GM19025 (cell line): ENCODE measurements at regions not wholly inside any gene's neighbourhood (a gene's known extent, or its start where the extent isn't known, plus 50 kb on each side); places are given as distances from the start of the nearest gene placed in this dataset.

Experiments
- ATAC-seq: cut with Tn5 transposase; IDR thresholded peaks from one replicate; pipeline ENCODE4 v1.9.1; 2021; ENCODE audit warnings: mild to moderate bottlenecking, low read depth, moderate library complexity; ENCODE audit not compliant: unreplicated experiment

DNA sequence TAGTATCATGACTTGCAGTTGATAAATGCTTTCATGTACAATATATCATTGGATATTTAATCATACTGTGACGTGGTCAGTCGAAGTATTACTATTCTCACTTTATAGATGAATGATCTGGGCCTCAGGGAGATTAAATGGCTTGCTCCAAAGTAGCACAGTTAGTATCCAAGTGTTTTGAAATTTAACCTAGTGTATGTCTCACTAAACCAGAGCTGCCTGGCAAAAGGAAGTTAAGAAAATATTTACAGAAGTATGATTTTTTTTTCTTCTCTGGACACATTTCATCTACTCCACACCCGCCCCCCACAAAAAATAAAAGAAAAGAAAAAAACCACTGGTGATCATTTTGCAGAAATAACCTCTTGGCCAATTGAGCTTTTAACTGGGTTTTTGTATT lies 71.9 kb upstream of the CXADR start:
- ATAC-seq = no peak

DNA sequence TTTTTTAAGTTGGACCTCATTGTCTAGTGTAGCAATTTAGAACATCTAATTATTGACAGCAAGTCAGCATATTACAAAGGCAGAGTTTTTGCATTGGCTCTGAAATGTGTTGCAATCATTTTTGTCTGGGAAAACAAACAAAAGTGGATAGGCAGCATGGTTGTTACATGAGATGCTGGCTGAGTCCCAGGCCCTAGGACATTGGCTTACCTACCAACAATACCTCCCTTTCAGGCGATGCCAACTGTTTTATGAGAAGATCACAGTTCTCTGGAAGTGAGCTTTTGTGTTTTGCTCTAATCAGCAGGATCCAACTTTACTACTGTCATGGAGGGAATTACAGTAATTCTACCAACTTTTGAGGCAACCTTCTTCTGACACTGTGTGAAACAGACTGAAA lies 71.5 kb upstream of the CXADR start:
- ATAC-seq = no peak

DNA sequence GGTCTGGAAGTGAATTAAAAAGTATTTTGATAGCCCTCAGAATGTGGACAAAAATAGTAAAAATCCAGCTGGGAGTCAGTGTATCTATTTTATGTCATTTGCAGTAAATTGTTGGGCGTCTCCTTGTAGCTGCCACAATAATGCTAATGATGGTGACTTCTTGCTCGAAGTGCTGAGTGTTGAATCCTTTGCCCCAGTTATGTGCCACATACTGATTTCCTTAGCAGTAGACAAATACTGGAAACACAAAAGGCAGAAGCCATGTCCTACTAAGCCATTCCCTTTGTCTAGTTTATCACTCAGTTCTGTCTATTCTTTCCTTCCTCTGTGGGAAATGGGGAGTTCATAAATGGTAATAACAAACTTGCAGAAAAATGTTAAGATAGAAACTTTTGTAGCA lies 70.7 kb upstream of the CXADR start:
- no peak for ATAC-seq

- no peak for ATAC-seq
Measured at GRCh38 chr21:17444828-17445227, 68.0 kb upstream of the CXADR start.

DNA sequence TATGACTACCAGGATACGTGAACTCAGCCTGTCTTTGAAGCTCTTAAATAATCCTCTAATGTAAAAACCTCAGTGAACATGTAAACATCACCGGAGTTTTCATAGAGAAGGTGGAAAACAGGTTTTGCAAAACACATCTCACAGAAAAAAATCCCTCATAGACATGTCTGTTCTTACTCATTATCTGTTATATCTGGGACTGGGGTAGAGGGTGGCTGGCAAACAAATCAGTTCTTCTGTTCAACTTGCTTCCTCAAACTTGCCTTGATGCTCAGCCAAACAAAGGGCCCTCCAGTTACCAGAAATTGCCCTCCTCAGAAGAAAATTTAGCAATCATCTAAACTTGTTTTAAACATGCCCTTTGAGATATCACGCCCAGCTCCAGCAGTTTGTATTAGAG lies 66.1 kb upstream of the CXADR start:
- ATAC-seq = no peak

DNA sequence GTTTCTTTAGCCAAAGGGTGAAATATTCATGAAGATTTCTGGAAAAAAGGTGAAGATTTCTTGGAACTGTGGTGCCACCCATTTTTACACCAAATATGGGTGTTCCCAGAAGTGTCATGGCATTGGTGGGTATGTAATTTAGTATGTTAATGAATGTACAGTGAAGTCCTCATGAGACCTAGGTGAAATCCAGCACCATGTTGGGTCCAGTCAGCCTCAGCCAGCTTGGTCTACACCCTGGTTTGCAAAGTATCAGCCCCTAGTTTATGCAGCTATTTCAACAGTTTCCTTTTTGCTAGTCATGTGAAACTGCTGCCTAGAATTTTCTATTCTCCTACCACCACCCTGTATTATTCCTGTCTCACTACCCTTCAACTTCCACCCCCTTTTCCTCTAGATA lies 63.1 kb upstream of the CXADR start:
- ATAC-seq = no peak

GRCh38 chr21:17451364-17451891 lies 61.4 kb upstream of the CXADR start:
- no peak for ATAC-seq

DNA sequence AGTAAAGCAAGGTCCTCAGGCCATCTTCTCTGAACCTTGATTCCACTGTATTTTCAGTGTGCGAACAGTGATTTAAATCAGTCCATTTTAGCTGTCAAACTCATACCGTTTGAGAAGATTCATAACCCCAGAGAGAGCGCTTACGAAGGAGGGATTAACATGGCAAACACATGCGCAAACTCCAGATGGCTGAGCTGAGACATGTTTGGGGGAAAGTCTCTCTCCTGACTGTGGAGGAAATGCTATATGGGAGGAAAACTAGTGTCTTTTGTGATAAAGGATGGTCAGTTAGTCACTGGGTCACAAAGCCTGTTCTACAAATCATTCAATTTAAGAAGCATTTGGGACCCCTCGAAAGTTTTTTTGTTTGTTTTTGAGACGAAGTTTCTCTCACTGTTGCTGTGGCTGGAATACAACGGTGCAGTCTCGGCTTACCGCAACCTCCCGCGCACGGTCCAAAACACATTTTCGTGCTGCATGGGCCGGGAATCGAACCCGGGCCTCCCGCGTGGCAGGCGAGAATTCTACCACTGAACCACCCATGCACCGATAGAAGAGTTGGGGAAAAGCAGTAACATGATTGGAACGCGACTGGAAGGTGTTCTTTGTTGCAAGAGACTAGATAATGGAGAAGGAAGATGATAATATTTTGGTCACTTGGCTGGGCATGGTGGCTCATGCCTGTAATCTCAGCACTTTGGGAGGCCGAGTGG lies 58.4 kb upstream of the CXADR start:
- no peak for ATAC-seq

- ATAC-seq = no peak
Measured at GRCh38 chr21:17455028-17455353, 57.9 kb upstream of the CXADR start.

DNA sequence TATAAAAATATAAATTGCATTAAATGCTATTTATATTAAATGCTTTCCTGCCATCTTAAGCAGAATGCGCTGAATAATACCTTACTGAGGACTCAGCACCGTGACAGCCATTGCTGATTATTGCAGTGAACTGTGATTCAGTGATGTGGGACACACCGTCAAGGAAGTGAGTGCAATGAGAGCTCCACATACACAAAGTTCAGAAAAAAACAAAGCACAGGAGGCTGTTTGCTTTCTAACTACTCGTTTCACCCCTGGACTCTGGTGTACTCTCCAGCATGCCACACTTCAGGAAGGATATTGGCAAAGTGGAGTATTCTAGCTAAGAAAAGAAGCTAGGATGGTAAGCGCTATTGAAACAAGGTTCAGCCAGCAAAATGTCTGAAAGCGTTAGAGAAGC lies 57.4 kb upstream of the CXADR start:
- ATAC-seq = no peak

DNA sequence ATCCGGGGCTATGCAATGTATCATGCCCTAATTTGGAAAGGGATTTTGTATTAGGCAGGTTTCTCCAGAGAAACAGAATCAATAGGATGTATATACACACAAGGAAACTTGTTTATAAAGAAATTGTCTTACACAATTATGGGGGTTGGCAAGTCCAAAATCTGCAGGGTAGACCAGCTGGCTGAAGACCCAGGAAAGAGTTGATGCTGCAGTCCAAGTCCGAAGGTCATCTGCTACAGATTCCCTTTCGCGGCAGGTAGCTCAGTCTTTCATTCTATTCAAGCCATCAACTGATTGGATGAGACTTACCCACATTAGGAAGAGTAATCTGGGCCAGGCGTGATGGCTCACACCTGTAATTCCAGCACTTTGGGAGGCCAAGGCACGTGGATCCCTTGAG lies 54.6 kb upstream of the CXADR start:
- no peak for ATAC-seq

- ATAC-seq = no peak
Measured at GRCh38 chr21:17460094-17460493, 52.7 kb upstream of the CXADR start.

DNA sequence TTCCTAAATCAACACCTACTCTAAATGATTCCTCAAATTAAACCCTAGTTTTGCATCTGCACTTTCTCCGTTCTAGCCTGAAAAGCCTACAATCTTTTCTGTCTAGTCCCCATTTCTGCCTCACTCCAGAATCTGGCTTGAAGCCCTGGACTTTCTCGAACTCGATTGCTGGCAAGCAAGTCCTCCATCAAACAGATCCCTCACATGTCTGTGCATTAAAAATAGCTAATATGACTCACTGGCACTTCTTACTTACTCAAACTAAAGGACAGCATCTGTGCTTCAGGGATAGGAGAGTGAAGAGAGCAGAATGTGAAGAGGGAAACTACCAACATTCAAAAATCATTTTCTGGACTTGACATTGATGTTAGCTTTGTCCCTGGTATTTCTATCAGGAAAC lies 51.8 kb upstream of the CXADR start:
- no peak for ATAC-seq

- no peak for ATAC-seq
Measured at GRCh38 chr21:17461582-17461981, 51.3 kb upstream of the CXADR start.

GRCh38 chr21:17462276-17462981 lies 50.4 kb upstream of the CXADR start:
- ATAC-seq = no peak
